ENCODE measurements at regions not wholly inside any gene's neighbourhood (a gene's known extent, or its start where the extent isn't known, plus 50 kb on each side); places are given as distances from the start of the nearest gene placed in this dataset.

GRCh38 chr3:14318646-14319045, 83.8 kb upstream of the SLC6A6 start:
- DNase-seq: no peak

GRCh38 chr3:14319654-14320182, 82.7 kb upstream of the SLC6A6 start:
- DNase-seq: no peak

- no peak for DNase-seq
These were observed 82.2 kb upstream of the SLC6A6 start for GRCh38 chr3:14320219-14320618.

- DNase-seq: no peak
These were observed 80.4 kb upstream of the SLC6A6 start for GRCh38 chr3:14322001-14322400.

GRCh38 chr3:14322667-14323295, 79.6 kb upstream of the SLC6A6 start:
- no peak for DNase-seq

GRCh38 chr3:14323401-14324223, 78.8 kb upstream of the SLC6A6 start:
- DNase-seq: no peak

- DNase-seq: no peak
These were observed 78.0 kb upstream of the SLC6A6 start for GRCh38 chr3:14324224-14324944.

- DNase-seq: no peak
These were observed 74.0 kb upstream of the SLC6A6 start for GRCh38 chr3:14328422-14328821.

- DNase-seq: no peak
These were observed 73.1 kb upstream of the SLC6A6 start for GRCh38 chr3:14329116-14329830.

GRCh38 chr3:14329842-14330241, 72.6 kb upstream of the SLC6A6 start:
- DNase-seq: no peak

- DNase-seq: no peak
These were observed 71.9 kb upstream of the SLC6A6 start for GRCh38 chr3:14330508-14330907.

- no peak for DNase-seq
These were observed 71.2 kb upstream of the SLC6A6 start for GRCh38 chr3:14331251-14331650.

- DNase-seq: no peak
These were observed 70.0 kb upstream of the SLC6A6 start for GRCh38 chr3:14332392-14332791.

GRCh38 chr3:14333215-14333614, 69.2 kb upstream of the SLC6A6 start:
- DNase-seq: no peak

GRCh38 chr3:14333621-14334020, 68.8 kb upstream of the SLC6A6 start:
- DNase-seq: no peak

GRCh38 chr3:14334136-14334535, 68.3 kb upstream of the SLC6A6 start:
- DNase-seq: no peak

GRCh38 chr3:14334936-14335335, 67.5 kb upstream of the SLC6A6 start:
- no peak for DNase-seq

- DNase-seq: no peak
These were observed 66.3 kb upstream of the SLC6A6 start for GRCh38 chr3:14335774-14336748.

- DNase-seq: no peak
These were observed 65.4 kb upstream of the SLC6A6 start for GRCh38 chr3:14336749-14337598.

GRCh38 chr3:14337828-14338227, 64.6 kb upstream of the SLC6A6 start:
- no peak for DNase-seq

GRCh38 chr3:14338242-14338641, 64.2 kb upstream of the SLC6A6 start:
- no peak for DNase-seq
